Cardiac muscle cell (in vitro differentiated cells and primary cell): ENCODE measurements at regions not wholly inside any gene's neighbourhood (a gene's known extent, or its start where the extent isn't known, plus 50 kb on each side); places are given as distances from the start of the nearest gene placed in this dataset.

Experiments used
- DNase-seq, 2 donors: peaks; one replicate each; pipeline versions ENCODE4 v3.0.0 to v3.0.0-alpha.2; 2010 to 2017; ENCODE audit warnings: low read depth in 1 of 2, low spot score in 1 of 2
- H3K27ac ChIP-seq: fragments of 200-600 bp; sonication (generic); 2 replicates; pipeline ENCODE4 v1.5.1; 2016
- H3K27me3 ChIP-seq: fragments of 200-600 bp; sonication (generic); 2 replicates; pipeline ENCODE4 v1.6.0; 2016; ENCODE audit warnings: control low read depth
- H3K36me3 ChIP-seq: fragments of 200-600 bp; sonication (generic); 2 replicates; pipeline ENCODE4 v1.5.1; 2016; ENCODE audit warnings: control low read depth
- H3K4me1 ChIP-seq: fragments of 200-600 bp; sonication (generic); 2 replicates; pipeline ENCODE4 v1.8.1; 2017; ENCODE audit warnings: low read depth, mild to moderate bottlenecking, mixed run types
- H3K4me3 ChIP-seq: fragments of 200-600 bp; sonication (generic); 2 replicates; pipeline ENCODE4 v1.5.1; 2016; ENCODE audit warnings: mild to moderate bottlenecking
- H3K9me3 ChIP-seq: fragments of 200-600 bp; sonication (generic); 2 replicates; pipeline ENCODE4 v1.5.1; 2017; ENCODE audit warnings: low read depth, mild to moderate bottlenecking, control low read depth
- TF ChIP-seq, protein P1 (sequence below): IDR thresholded peaks from 2 replicates; pipeline ENCODE4 v1.5.1; 2012; ENCODE audit warnings: low read depth, mild to moderate bottlenecking, low read length

DNA sequence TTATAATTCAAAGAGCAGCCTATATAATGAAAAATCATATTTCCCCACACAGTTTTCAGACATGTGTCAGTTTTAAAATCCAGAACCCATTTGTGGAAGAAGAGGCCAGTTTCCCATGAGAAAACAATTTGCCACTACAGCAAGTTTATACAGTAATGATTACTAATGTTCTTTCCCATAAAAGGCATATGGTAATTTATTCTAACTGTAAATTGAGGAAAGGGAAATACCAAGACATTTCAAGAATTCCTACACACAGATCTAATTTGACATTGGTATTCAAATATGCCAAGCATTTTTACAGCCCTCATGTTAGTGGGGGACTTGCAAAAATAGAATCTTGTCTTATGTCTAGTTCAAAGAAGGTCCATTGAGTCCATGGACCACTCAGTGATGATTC is 1368.6 kb downstream of the FSTL5 start:
- H3K9me3 ChIP-seq = no peaks in the 10 kb centered on the region
- H3K36me3 ChIP-seq = no peaks in the 10 kb centered on the region
- no peak overlapping the region for H3K4me3 ChIP-seq
- TF ChIP-seq, protein P1, sequence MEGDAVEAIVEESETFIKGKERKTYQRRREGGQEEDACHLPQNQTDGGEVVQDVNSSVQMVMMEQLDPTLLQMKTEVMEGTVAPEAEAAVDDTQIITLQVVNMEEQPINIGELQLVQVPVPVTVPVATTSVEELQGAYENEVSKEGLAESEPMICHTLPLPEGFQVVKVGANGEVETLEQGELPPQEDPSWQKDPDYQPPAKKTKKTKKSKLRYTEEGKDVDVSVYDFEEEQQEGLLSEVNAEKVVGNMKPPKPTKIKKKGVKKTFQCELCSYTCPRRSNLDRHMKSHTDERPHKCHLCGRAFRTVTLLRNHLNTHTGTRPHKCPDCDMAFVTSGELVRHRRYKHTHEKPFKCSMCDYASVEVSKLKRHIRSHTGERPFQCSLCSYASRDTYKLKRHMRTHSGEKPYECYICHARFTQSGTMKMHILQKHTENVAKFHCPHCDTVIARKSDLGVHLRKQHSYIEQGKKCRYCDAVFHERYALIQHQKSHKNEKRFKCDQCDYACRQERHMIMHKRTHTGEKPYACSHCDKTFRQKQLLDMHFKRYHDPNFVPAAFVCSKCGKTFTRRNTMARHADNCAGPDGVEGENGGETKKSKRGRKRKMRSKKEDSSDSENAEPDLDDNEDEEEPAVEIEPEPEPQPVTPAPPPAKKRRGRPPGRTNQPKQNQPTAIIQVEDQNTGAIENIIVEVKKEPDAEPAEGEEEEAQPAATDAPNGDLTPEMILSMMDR = no peak
- no peaks in the 10 kb centered on the region for H3K27me3 ChIP-seq
- DNase-seq = no peak
- no peaks in the 10 kb centered on the region for H3K4me1 ChIP-seq
- no peak overlapping the region for H3K27ac ChIP-seq

DNA sequence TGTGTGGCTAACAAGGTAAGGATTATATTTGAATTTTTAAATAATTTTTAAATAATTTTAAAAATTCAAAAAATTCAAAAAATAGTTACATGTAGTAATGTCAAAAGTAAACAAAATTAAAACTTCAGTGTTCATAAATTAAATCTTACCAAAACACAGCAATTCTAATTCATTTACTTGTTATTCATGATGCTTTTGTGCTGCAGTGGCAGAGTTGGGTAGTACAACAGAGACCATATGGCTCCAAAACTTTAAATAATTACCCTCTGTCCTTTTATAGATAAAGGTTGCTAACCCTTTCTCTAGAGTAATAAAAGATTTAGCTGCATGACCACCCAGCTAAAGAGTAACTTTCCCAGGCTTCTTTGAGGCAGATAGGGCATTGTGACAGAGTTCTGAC is 1355.6 kb downstream of the FSTL5 start:
- Histone ChIP-seq H3K4me1 (no peaks in the 10 kb centered on the region), H3K27ac (no peak overlapping the region), H3K27me3 (no peaks in the 10 kb centered on the region), H3K4me3 (no peak overlapping the region), H3K9me3 (no peaks in the 10 kb centered on the region), H3K36me3 (no peaks in the 10 kb centered on the region)
- no peak for DNase-seq
- TF ChIP-seq, protein P1 = no peak

DNA sequence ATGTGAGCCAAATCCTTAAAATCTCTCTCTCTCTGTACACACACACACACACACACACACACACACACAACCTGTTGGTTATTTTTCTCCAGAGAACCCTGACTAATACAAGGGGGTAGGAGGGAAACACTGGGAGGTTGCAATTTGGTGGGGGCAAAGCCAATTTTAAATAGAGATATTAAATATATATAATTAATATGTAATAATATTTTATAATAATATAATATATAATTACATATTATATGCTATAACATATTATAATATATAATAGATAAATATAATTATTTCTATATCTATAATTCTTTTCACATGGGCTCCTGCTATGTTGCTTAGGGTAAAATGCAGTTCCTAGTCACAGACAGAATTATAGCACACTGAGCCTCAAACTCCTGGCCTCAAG is 1354.2 kb downstream of the FSTL5 start:
- Histone ChIP-seq H3K4me1 (no peaks in the 10 kb centered on the region), H3K36me3 (no peaks in the 10 kb centered on the region), H3K27me3 (no peaks in the 10 kb centered on the region), H3K27ac (no peak overlapping the region), H3K4me3 (no peak overlapping the region), H3K9me3 (no peaks in the 10 kb centered on the region)
- TF ChIP-seq, protein P1 = no peak
- DNase-seq = no peak

DNA sequence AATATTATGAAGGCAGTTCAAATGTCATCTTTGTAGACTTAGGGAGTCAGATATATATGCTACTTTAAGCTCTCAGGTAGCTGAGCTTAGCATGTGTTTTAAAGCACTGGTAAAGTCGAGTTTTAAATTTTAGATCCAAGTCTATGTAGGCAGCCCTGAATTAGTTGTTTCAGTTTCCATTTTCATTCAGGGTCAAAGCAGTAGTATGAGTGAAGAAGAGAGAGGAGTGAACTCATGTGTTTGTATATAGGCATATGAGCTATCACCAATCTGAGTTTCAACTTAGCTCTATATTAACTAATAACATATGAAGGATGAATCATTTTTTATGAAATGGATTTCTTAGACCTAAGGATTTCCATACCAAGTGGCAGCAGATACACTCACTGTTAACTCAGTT is 1353.4 kb downstream of the FSTL5 start:
- TF ChIP-seq, protein P1 = no peak

DNA sequence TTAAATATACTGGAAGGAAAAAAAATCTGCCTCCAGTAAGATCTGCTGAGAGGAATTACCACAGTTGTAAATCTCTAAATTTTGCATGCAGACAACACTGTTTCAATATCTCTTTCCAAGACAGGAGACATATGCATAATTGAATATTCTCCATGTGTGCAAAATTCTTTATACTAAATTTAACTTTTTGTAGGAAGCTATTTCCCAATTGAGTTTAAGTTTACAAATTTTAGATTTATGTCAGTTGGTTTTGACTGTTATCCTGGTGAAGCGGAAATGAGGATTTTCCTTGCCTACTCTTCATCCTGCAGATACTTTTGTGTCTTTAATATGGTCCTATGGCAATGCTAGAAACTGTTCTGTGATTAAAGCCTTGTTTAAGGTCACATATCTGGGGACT is 1352.9 kb downstream of the FSTL5 start:
- TF ChIP-seq, protein P1 = no peak
- DNase-seq = no peak
- no peak overlapping the region for H3K4me3 ChIP-seq
- H3K27ac ChIP-seq = no peak overlapping the region
- H3K36me3 ChIP-seq = no peaks in the 10 kb centered on the region
- H3K4me1 ChIP-seq = no peaks in the 10 kb centered on the region
- H3K9me3 ChIP-seq = no peaks in the 10 kb centered on the region
- H3K27me3 ChIP-seq = no peaks in the 10 kb centered on the region

More for the DNA sequence above, 1353.4 kb downstream of the FSTL5 start:
- H3K9me3 ChIP-seq = no peaks in the 10 kb centered on the region
- no peak for DNase-seq
- no peak overlapping the region for H3K4me3 ChIP-seq
- H3K27ac ChIP-seq = no peak overlapping the region
- no peaks in the 10 kb centered on the region for H3K4me1 ChIP-seq
- no peaks in the 10 kb centered on the region for H3K27me3 ChIP-seq
- no peaks in the 10 kb centered on the region for H3K36me3 ChIP-seq

DNA sequence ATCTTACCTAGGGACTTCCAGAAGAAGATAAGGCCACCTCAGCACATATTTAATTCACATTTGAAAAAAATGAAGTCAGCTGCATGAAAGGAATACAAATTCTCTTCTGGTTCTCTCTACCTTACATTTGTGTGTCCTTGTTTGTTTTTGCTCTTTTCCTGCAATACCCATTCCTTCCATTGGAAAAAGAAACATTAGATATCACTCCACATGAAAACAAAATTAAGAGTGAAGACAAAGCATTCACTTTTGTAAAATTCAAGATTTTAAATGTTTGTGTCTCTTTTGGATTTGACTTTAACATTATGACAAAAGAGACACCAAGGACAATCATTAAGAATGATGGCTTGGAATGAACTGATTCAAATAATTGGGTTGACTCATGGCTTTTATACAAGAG is 1351.8 kb downstream of the FSTL5 start:
- no peaks in the 10 kb centered on the region for H3K36me3 ChIP-seq
- TF ChIP-seq, protein P1 = no peak

More for the DNA sequence above, 1351.8 kb downstream of the FSTL5 start:
- no peak overlapping the region for H3K4me3 ChIP-seq
- no peaks in the 10 kb centered on the region for H3K9me3 ChIP-seq
- H3K4me1 ChIP-seq = no peaks in the 10 kb centered on the region
- DNase-seq = no peak
- H3K27me3 ChIP-seq = no peaks in the 10 kb centered on the region
- H3K27ac ChIP-seq = no peak overlapping the region
